ENCODE measurements at regions not wholly inside any gene's neighbourhood (a gene's known extent, or its start where the extent isn't known, plus 50 kb on each side); places are given as distances from the start of the nearest gene placed in this dataset.
A peak's percentile ranks its signal among the peaks of the same experiment; 100 is the strongest.

DNA sequence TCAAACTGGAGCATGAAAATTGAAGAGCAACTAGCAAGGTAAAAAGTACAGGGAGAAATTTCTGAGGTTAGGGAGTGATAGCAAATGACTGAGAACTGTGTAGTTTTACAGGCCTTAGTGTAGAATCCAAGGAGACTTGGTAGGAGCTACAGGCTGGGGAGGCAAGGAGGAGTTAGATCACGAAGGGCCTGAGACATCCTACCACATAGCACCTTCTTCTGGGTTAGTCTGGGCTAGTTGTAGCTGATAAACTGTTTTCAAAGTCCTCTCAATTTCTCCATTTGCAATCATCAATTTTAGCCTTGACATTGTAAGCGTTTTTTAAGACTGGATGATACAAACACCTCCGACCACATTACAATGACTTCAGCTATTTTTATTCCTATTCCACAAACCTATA is 209.7 kb downstream of the TMEM200A start:
- peaks cover 59% of the 10 kb centered on the region for H3K36me3 Mint-ChIP-seq (ENCODE audit: low read depth)
- H3K9me3 Mint-ChIP-seq = peaks cover 59% of the 10 kb centered on the region
- no peaks in the 10 kb centered on the region for H3K27me3 Mint-ChIP-seq (ENCODE audit: low read depth)
- H3K4me3 Mint-ChIP-seq = peak overlapping the region; percentile 64
- peak overlapping the region; percentile 92 for H3K27ac Mint-ChIP-seq
- H3K4me1 Mint-ChIP-seq (ENCODE audit: low read depth) = peaks cover 51% of the 10 kb centered on the region

- Mint-ChIP-seq H3K4me1 (ENCODE audit: low read depth) (peaks cover 51% of the 10 kb centered on the region), H3K4me3 (peak overlapping the region; percentile 64)
These were observed 210.2 kb downstream of the TMEM200A start for GRCh38 chr6:130575971-130576370.

DNA sequence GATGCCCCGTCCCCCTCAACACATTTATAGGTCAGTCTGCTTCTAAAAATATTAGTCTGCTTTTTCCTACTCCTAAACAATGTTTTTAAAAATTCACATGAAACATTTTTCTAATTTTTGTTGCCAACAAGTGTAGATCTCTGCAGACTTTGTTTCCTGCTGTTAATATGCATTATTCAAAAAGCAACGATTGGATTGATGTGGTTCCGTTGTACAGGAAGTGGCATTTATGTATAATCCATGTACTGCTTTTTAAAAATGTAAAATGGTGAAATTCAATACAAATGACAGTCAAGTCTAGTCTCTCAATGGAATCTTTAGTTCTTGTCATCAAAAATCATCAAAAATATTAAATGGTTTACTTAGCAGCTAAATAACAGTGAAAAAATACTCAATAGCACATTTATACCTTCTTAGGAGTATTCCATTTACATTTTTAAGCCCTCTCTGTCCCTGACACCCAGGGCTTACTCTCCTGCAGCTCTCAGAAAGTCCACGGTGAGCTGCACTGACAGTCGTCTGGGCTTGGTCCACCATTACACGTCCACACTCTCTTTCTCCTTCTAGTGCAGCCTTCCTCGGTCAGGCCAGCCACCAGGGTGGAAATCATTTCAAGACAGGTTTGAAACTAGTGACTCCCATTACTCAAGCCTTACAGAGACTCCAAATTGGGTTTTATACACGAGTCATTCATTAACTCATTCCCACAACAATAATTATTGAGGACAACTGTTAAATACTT is 211.5 kb downstream of the TMEM200A start:
- peak overlapping the region; percentile 77 for H3K4me3 Mint-ChIP-seq
- peaks cover 44% of the 10 kb centered on the region for H3K9me3 Mint-ChIP-seq
- H3K27ac Mint-ChIP-seq = peak overlapping the region; percentile 78
- H3K27me3 Mint-ChIP-seq (ENCODE audit: low read depth) = no peaks in the 10 kb centered on the region
- peaks cover 51% of the 10 kb centered on the region for H3K4me1 Mint-ChIP-seq (ENCODE audit: low read depth)
- H3K36me3 Mint-ChIP-seq (ENCODE audit: low read depth) = peaks cover 47% of the 10 kb centered on the region

More at GRCh38 chr6:130575971-130576370, 210.2 kb downstream of the TMEM200A start:
- peaks cover 55% of the 10 kb centered on the region for H3K36me3 Mint-ChIP-seq (ENCODE audit: low read depth)
- peaks cover 55% of the 10 kb centered on the region for H3K9me3 Mint-ChIP-seq
- H3K27me3 Mint-ChIP-seq (ENCODE audit: low read depth) = no peaks in the 10 kb centered on the region
- H3K27ac Mint-ChIP-seq = peak overlapping the region; percentile 92

- peaks cover 38% of the 10 kb centered on the region for H3K36me3 Mint-ChIP-seq (ENCODE audit: low read depth)
- no peak overlapping the region for H3K27ac Mint-ChIP-seq
- peaks cover 35% of the 10 kb centered on the region for H3K9me3 Mint-ChIP-seq
- peaks cover 44% of the 10 kb centered on the region for H3K4me1 Mint-ChIP-seq (ENCODE audit: low read depth)
- no peak overlapping the region for H3K4me3 Mint-ChIP-seq
- H3K27me3 Mint-ChIP-seq (ENCODE audit: low read depth) = no peaks in the 10 kb centered on the region
These were observed 212.9 kb downstream of the TMEM200A start for GRCh38 chr6:130578713-130579112.

DNA sequence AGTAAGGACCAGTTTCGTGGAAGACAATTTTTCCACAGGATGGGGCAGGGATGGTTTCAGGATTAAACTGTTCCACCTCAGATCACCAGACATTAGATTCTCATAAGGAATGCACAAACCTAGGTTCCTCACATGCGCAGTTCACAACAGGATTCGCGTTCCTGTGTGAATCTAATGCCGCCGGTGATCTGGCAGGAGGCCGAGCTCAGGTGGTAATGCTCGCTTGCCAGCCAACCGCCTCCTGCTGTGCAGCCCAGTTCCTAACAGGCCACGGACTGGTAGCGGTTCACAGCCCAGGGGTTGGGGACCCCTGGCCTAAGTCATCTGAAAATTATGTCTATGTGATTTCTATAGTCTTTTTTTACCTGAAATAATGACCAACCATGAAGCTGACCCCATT is 217.5 kb downstream of the TMEM200A start:
- peaks cover 24% of the 10 kb centered on the region for H3K4me1 Mint-ChIP-seq (ENCODE audit: low read depth)
- no peak overlapping the region for H3K4me3 Mint-ChIP-seq
- peaks cover 31% of the 10 kb centered on the region for H3K9me3 Mint-ChIP-seq
- H3K36me3 Mint-ChIP-seq (ENCODE audit: low read depth) = peaks cover 17% of the 10 kb centered on the region
- no peak overlapping the region for H3K27ac Mint-ChIP-seq
- peaks cover 8% of the 10 kb centered on the region for H3K27me3 Mint-ChIP-seq (ENCODE audit: low read depth)

DNA sequence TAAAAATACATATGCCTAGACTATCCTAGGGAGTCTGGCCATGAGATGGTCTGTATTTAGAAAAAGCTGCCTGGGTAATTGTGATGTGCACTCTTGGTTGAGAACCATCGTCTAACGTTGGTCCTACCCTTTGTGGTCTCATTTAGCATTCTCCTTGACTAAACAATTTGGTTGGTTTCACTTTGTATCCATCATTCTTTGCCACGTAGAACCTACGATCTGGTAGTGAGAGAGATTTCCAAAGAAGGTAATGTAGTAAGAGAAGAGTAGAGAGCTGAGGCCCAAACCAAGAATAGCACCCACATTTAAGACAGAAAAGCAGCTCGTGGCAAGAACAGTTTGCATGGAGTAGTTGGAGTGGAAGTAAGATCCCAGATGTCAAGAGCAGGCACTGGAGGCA is 219.8 kb downstream of the TMEM200A start:
- H3K27me3 Mint-ChIP-seq (ENCODE audit: low read depth) = peaks cover 8% of the 10 kb centered on the region
- H3K27ac Mint-ChIP-seq = peak overlapping the region; percentile 78
- peaks cover 19% of the 10 kb centered on the region for H3K4me1 Mint-ChIP-seq (ENCODE audit: low read depth)
- peaks cover 17% of the 10 kb centered on the region for H3K9me3 Mint-ChIP-seq
- peaks cover 9% of the 10 kb centered on the region for H3K36me3 Mint-ChIP-seq (ENCODE audit: low read depth)
- H3K4me3 Mint-ChIP-seq = peak overlapping the region; percentile 53

DNA sequence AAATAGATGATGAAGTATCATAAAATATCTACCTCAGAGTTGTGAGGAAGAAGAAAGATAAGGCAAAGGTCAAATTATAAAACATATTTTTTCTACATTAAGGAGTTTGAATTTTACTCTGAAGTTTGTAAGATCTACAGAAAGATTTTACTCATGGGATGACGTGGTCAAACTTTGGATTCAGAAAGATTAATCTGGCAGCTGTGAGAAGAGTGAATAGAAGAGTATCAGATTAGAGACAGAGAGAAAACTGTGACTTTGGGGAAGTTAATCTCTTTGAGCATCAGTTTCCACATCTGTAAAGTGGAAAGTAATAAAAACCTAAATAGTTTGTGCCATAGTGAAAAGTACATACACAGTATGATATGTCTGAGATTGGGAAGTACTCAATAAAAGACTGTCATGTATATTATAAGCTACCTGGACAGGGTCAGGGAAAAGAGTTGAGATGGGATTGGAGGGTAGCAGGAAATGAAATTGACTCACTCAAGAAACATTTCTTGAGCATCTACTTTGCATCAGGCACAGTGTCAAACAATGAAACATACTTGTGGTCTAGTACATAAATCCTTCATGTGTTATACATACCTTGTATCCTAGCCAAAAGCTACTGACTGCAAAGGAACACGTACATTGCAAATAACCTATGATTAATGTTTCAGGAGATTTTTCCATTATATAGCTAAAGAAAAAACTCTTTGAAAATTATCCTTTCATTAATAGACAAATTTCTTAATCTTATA is 222.1 kb downstream of the TMEM200A start:
- no peak overlapping the region for H3K27ac Mint-ChIP-seq
- H3K4me3 Mint-ChIP-seq = no peak overlapping the region
- H3K36me3 Mint-ChIP-seq (ENCODE audit: low read depth) = peaks cover 24% of the 10 kb centered on the region
- H3K27me3 Mint-ChIP-seq (ENCODE audit: low read depth) = peaks cover 8% of the 10 kb centered on the region
- H3K9me3 Mint-ChIP-seq = peaks cover 36% of the 10 kb centered on the region
- H3K4me1 Mint-ChIP-seq (ENCODE audit: low read depth) = peaks cover 21% of the 10 kb centered on the region

DNA sequence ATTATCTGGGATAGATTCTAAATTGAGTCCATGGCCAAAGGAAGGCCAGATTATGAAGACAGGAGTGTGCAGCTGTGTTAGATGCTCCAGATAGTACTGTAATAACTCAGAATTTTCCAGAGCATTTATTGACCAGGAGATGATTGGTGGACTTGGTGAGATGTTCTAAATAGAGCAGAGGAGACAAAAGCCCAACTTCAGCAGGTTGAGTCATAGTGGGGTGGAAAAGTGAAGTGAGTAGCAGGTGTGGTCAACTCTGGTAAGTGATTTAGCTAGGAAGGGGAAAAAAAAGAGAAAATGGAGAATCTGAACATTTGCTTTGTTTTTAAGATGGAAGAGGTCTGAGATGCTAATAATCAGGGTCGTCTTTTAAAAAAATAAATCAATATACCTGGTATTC is 227.4 kb downstream of the TMEM200A start:
- H3K4me1 Mint-ChIP-seq (ENCODE audit: low read depth) = peaks cover 14% of the 10 kb centered on the region
- H3K27me3 Mint-ChIP-seq (ENCODE audit: low read depth) = no peaks in the 10 kb centered on the region
- H3K36me3 Mint-ChIP-seq (ENCODE audit: low read depth) = peaks cover 24% of the 10 kb centered on the region
- peaks cover 34% of the 10 kb centered on the region for H3K9me3 Mint-ChIP-seq
- H3K4me3 Mint-ChIP-seq = no peak overlapping the region
- H3K27ac Mint-ChIP-seq = no peak overlapping the region

DNA sequence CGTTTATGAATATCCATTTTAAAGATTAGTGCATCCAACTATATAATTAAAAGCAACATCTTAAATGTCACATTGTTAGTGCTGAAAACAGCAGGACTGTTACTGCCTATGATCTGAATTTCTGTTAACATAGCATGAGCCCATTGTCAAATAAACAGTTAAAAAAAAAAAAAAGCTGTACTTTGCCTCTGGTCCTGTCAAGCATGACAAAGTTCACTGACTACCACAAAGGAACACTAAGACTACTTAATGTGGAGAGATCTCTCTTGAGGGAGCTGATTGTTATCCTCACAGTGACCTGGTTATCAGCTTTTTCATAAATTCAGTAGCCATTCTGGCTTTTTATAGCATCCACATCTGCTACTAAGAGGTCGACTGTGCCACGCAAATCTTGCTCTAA is 228.1 kb downstream of the TMEM200A start:
- Mint-ChIP-seq H3K4me3 (no peak overlapping the region), H3K36me3 (ENCODE audit: low read depth) (peaks cover 27% of the 10 kb centered on the region), H3K27me3 (ENCODE audit: low read depth) (no peaks in the 10 kb centered on the region), H3K9me3 (peaks cover 39% of the 10 kb centered on the region), H3K4me1 (ENCODE audit: low read depth) (peaks cover 17% of the 10 kb centered on the region), H3K27ac (no peak overlapping the region)

- Mint-ChIP-seq H3K9me3 (peaks cover 22% of the 10 kb centered on the region), H3K4me3 (no peak overlapping the region), H3K27ac (no peak overlapping the region), H3K27me3 (ENCODE audit: low read depth) (no peaks in the 10 kb centered on the region), H3K4me1 (ENCODE audit: low read depth) (peaks cover 27% of the 10 kb centered on the region), H3K36me3 (ENCODE audit: low read depth) (peaks cover 12% of the 10 kb centered on the region)
These were observed 228.9 kb upstream of the SMLR1 start for GRCh38 chr6:130598021-130598989.

GRCh38 chr6:130600880-130601341 is 226.3 kb upstream of the SMLR1 start:
- Mint-ChIP-seq H3K9me3 (peaks cover 25% of the 10 kb centered on the region), H3K27me3 (ENCODE audit: low read depth) (no peaks in the 10 kb centered on the region), H3K4me3 (no peak overlapping the region), H3K36me3 (ENCODE audit: low read depth) (peaks cover 15% of the 10 kb centered on the region), H3K27ac (no peak overlapping the region), H3K4me1 (ENCODE audit: low read depth) (peaks cover 30% of the 10 kb centered on the region)

DNA sequence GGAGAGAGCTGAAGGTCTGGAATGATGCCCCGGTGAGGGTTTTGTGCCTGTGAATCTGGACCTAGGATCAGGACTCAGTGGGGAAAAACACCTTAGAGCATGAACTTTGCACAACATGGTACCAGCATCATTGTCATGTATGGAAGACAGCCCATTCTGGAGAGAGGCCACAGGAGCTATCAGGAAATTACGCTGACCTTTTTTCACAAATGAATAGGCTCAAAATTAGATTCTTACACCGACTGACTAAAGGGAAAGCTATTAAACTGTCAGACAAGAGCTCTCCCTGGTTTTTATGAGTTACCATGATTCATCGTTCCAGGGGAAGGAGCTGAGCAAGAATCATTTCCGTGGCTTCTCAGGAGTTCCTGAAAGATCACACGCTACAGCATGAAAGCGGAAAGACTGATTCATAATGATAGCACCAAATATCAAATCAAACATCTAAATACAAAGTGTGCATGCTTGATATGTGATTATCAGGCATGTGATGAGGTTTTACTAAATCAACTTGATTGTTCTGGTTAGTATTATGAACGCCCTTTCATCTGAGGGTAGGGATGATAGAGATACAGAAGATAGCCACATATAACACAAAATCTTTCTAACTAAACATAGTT is 224.9 kb upstream of the SMLR1 start:
- Mint-ChIP-seq H3K4me1 (ENCODE audit: low read depth) (peaks cover 24% of the 10 kb centered on the region), H3K9me3 (peaks cover 18% of the 10 kb centered on the region), H3K27me3 (ENCODE audit: low read depth) (no peaks in the 10 kb centered on the region), H3K27ac (peak overlapping the region; percentile 7), H3K36me3 (ENCODE audit: low read depth) (peaks cover 13% of the 10 kb centered on the region), H3K4me3 (peak overlapping the region; percentile 18)

- Mint-ChIP-seq H3K4me3 (no peak overlapping the region), H3K27me3 (ENCODE audit: low read depth) (no peaks in the 10 kb centered on the region), H3K27ac (no peak overlapping the region), H3K4me1 (ENCODE audit: low read depth) (peaks cover 23% of the 10 kb centered on the region), H3K9me3 (peaks cover 16% of the 10 kb centered on the region), H3K36me3 (ENCODE audit: low read depth) (peaks cover 12% of the 10 kb centered on the region)
These were observed 223.8 kb upstream of the SMLR1 start for GRCh38 chr6:130603391-130603790.

All from T-helper 1 cell treated with Interleukin-12 subunit alpha and Interleukin-12 subunit beta and Interleukin-4 antibody, amounts not matched to agents 30 μg/mL and 1 μg/mL, for 36 hours (primary cell).